UCSD-AML1 (cell line): ENCODE measurements at regions not wholly inside any gene's neighbourhood (a gene's known extent, or its start where the extent isn't known, plus 50 kb on each side); places are given as distances from the start of the nearest gene placed in this dataset.
A peak's percentile ranks its signal among the peaks of the same experiment; 100 is the strongest.
"Not testable (repeated sequence)": the region's sequence is repeated elsewhere in the genome, so short reads cannot be mapped to it uniquely, and the experiment has no call there.

Experiments
- DNase-seq: peaks from one replicate; lab custom pipeline; 2025; ENCODE audit not compliant: unreplicated experiment; lab: John Stamatoyannopoulos, UW

- DNase-seq: no peak
Observed at GRCh38 chr12:93078577-93078976, 149.5 kb upstream of the EEA1 start.

- no peak for DNase-seq
Observed at GRCh38 chr12:93079271-93079670, 150.2 kb upstream of the EEA1 start.

GRCh38 chr12:93079976-93080375 is 150.9 kb upstream of the EEA1 start:
- DNase-seq: no peak

GRCh38 chr12:93080452-93080851 is 151.4 kb upstream of the EEA1 start:
- DNase-seq: no peak

- DNase-seq: no peak
Observed at GRCh38 chr12:93080994-93081809, 152.1 kb upstream of the EEA1 start.

GRCh38 chr12:93081810-93082165 is 152.7 kb upstream of the EEA1 start:
- DNase-seq: no peak

GRCh38 chr12:93085383-93086287 is 156.5 kb upstream of the EEA1 start:
- DNase-seq: no peak

GRCh38 chr12:93086288-93086727 is 157.2 kb upstream of the EEA1 start:
- no peak for DNase-seq

- DNase-seq: no peak
Observed at GRCh38 chr12:93087840-93088610, 158.9 kb upstream of the EEA1 start.

GRCh38 chr12:93089805-93090569 is 160.9 kb upstream of the EEA1 start:
- no peak for DNase-seq

- no peak for DNase-seq
Observed at GRCh38 chr12:93090731-93091172, 161.7 kb upstream of the EEA1 start.

GRCh38 chr12:93091886-93092648 is 163.0 kb upstream of the EEA1 start:
- no peak for DNase-seq

- no peak for DNase-seq
Observed at GRCh38 chr12:93092649-93092945, 163.5 kb upstream of the EEA1 start.

GRCh38 chr12:93093243-93093642 is 164.1 kb upstream of the EEA1 start:
- DNase-seq: no peak

GRCh38 chr12:93094222-93094621 is 165.1 kb upstream of the EEA1 start:
- not testable (repeated sequence) for DNase-seq

- DNase-seq: no peak
Observed at GRCh38 chr12:93094988-93095737, 166.1 kb upstream of the EEA1 start.

GRCh38 chr12:93097417-93097816 is 168.3 kb upstream of the EEA1 start:
- DNase-seq: no peak

- DNase-seq: peak; percentile 53
Observed at GRCh38 chr12:93098077-93098476, 169.0 kb upstream of the EEA1 start.

- DNase-seq: no peak
Observed at GRCh38 chr12:93099792-93100191, 170.7 kb upstream of the EEA1 start.
